WTC11 (cell line): ENCODE measurements at regions not wholly inside any gene's neighbourhood (a gene's known extent, or its start where the extent isn't known, plus 50 kb on each side); places are given as distances from the start of the nearest gene placed in this dataset.

Source experiments
- NFATC4 ChIP-seq: fragments of 250-450 bp; sonication (Bioruptor Pico); IDR thresholded peaks from 2 replicates; pipeline ENCODE4 v1.9.0; 2021; ENCODE audit warnings: mild to moderate bottlenecking
- NR3C1 ChIP-seq: sonication (generic); formaldehyde crosslinking; conservative IDR thresholded peaks from 2 replicates; pipeline ENCODE4 v1.8.1; 2023; ENCODE audit warnings: low read depth, mild to moderate bottlenecking, missing genetic modification reagents
- TF ChIP-seq, protein P1 (sequence below): fragments of 200-600 bp; IDR thresholded peaks from 2 replicates; pipeline ENCODE4 v1.8.0; 2022; ENCODE audit warnings: antibody characterized with exemption
- TF ChIP-seq, protein P2 (sequence below): sonication (generic); formaldehyde crosslinking; IDR thresholded peaks from 2 replicates; pipeline ENCODE4 v1.8.1; 2022; ENCODE audit warnings: mild to moderate bottlenecking, missing genetic modification reagents, moderate library complexity, borderline replicate concordance

DNA sequence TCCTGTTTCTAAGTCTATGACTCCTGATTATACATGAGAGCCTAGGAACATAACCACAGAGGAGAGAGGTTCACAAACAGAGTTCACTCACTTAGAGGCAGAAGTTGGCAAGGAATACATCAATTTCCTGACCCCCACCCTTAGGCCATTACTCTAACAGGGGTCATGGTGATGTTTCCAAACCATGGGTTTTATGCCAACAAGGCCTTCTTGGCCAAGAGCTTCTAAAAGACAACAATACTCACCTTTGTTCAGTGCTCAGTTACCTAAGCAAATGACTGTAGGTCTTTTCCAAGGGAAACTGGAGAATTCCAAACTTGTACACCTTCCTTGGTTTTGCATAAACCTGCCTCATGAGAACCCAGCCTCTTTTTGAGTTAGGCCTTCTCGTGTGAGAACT lies 52.6 kb downstream of the ERICH4 start:
- TF ChIP-seq, protein P1, sequence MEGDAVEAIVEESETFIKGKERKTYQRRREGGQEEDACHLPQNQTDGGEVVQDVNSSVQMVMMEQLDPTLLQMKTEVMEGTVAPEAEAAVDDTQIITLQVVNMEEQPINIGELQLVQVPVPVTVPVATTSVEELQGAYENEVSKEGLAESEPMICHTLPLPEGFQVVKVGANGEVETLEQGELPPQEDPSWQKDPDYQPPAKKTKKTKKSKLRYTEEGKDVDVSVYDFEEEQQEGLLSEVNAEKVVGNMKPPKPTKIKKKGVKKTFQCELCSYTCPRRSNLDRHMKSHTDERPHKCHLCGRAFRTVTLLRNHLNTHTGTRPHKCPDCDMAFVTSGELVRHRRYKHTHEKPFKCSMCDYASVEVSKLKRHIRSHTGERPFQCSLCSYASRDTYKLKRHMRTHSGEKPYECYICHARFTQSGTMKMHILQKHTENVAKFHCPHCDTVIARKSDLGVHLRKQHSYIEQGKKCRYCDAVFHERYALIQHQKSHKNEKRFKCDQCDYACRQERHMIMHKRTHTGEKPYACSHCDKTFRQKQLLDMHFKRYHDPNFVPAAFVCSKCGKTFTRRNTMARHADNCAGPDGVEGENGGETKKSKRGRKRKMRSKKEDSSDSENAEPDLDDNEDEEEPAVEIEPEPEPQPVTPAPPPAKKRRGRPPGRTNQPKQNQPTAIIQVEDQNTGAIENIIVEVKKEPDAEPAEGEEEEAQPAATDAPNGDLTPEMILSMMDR, result no peak
- TF ChIP-seq NFATC4 (CRISPR knock-in tag) (no peak), NR3C1 (CRISPR knock-in tag) (no peak)
- TF ChIP-seq, protein P2, sequence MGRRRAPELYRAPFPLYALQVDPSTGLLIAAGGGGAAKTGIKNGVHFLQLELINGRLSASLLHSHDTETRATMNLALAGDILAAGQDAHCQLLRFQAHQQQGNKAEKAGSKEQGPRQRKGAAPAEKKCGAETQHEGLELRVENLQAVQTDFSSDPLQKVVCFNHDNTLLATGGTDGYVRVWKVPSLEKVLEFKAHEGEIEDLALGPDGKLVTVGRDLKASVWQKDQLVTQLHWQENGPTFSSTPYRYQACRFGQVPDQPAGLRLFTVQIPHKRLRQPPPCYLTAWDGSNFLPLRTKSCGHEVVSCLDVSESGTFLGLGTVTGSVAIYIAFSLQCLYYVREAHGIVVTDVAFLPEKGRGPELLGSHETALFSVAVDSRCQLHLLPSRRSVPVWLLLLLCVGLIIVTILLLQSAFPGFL (CRISPR knock-in tag), result no peak
